H9 (cell line): ENCODE measurements at regions not wholly inside any gene's neighbourhood (a gene's known extent, or its start where the extent isn't known, plus 50 kb on each side); places are given as distances from the start of the nearest gene placed in this dataset.

Experiments used
- DNase-seq: peaks from one replicate; pipeline ENCODE4 v3.0.0-alpha.2; 2017
- H2AFZ ChIP-seq: one replicate; pipeline ENCODE4 v1.6.1; 2013; ENCODE audit warnings: mild to moderate bottlenecking, low read length, control low read depth, moderate library complexity
- H2AK5ac ChIP-seq: 2 replicates; pipeline ENCODE4 v1.6.1; 2013; ENCODE audit warnings: low read length, control low read depth, mixed read lengths; ENCODE audit not compliant: insufficient read length
- H2BK120ac ChIP-seq: one replicate; pipeline ENCODE4 v1.6.1; 2013; ENCODE audit warnings: low read depth, mild to moderate bottlenecking, low read length, control low read depth, inconsistent platforms; ENCODE audit not compliant: poor library complexity, severe bottlenecking
- H2BK12ac ChIP-seq: 2 replicates; pipeline ENCODE4 v1.6.1; 2013; ENCODE audit warnings: low read length, control low read depth, mixed read lengths, low read depth; ENCODE audit not compliant: insufficient read length
- H2BK15ac ChIP-seq: 2 replicates; pipeline ENCODE4 v1.6.1; 2013; ENCODE audit warnings: low read depth, low read length, control low read depth
- H2BK20ac ChIP-seq: one replicate; pipeline ENCODE4 v1.6.1; 2013; ENCODE audit warnings: low read depth, mild to moderate bottlenecking, low read length, control low read depth, inconsistent platforms; ENCODE audit not compliant: poor library complexity, severe bottlenecking
- H2BK5ac ChIP-seq: 2 replicates; pipeline ENCODE4 v1.6.1; 2013; ENCODE audit warnings: low read length, control low read depth, mixed read lengths; ENCODE audit not compliant: insufficient read length
- H3K14ac ChIP-seq: 2 replicates; pipeline ENCODE4 v1.6.1; 2013; ENCODE audit warnings: low read length, control low read depth; ENCODE audit not compliant: insufficient read depth
- H3K18ac ChIP-seq: 2 replicates; pipeline ENCODE4 v1.6.1; 2013; ENCODE audit warnings: low read depth, mild to moderate bottlenecking, mixed read lengths, low read length, control low read depth; ENCODE audit not compliant: insufficient read length
- H3K23ac ChIP-seq: 2 replicates; pipeline ENCODE4 v1.6.1; 2013; ENCODE audit warnings: low read length, control low read depth, mixed read lengths, low read depth; ENCODE audit not compliant: insufficient read length
- H3K23me2 ChIP-seq: 2 replicates; pipeline ENCODE4 v1.6.1; 2013; ENCODE audit warnings: low read depth, mild to moderate bottlenecking, mixed read lengths, low read length, control low read depth; ENCODE audit not compliant: insufficient read length, poor library complexity, severe bottlenecking
- H3K27ac ChIP-seq: 2 replicates; pipeline ENCODE4 v1.5.1; 2013; ENCODE audit warnings: low read length, control low read depth, mixed read lengths, low read depth; ENCODE audit not compliant: insufficient read length
- H3K27me3 ChIP-seq: 2 replicates; pipeline ENCODE4 v1.6.1; 2013; ENCODE audit warnings: low read length, control low read depth, inconsistent platforms; ENCODE audit not compliant: insufficient read depth
- H3K4ac ChIP-seq: 2 replicates; pipeline ENCODE4 v1.6.1; 2013; ENCODE audit warnings: low read depth, mild to moderate bottlenecking, control low read depth, inconsistent platforms, low read length, moderate library complexity
- H3K4me1 ChIP-seq: 2 replicates; pipeline ENCODE4 v1.6.1; 2013; ENCODE audit warnings: low read length, control low read depth, inconsistent platforms; ENCODE audit not compliant: insufficient read depth
- H3K4me2 ChIP-seq: 2 replicates; pipeline ENCODE4 v1.6.1; 2013; ENCODE audit warnings: low read length, control low read depth, mixed read lengths; ENCODE audit not compliant: insufficient read length, insufficient read depth
- H3K56ac ChIP-seq: 2 replicates; pipeline ENCODE4 v1.6.1; 2013; ENCODE audit warnings: low read depth, mild to moderate bottlenecking, mixed read lengths, low read length, control low read depth; ENCODE audit not compliant: insufficient read length
- H3K79me1 ChIP-seq: 2 replicates; pipeline ENCODE4 v1.6.1; 2013; ENCODE audit warnings: low read depth, mild to moderate bottlenecking, moderate library complexity, low read length, control low read depth, inconsistent platforms; ENCODE audit not compliant: insufficient read depth, poor library complexity, severe bottlenecking
- H3K79me2 ChIP-seq: 2 replicates; pipeline ENCODE4 v1.6.1; 2013; ENCODE audit warnings: low read length, control low read depth, inconsistent platforms; ENCODE audit not compliant: insufficient read depth
- H3K9ac ChIP-seq: 2 replicates; pipeline ENCODE4 v1.6.1; 2013; ENCODE audit warnings: low read length, control low read depth, mixed read lengths; ENCODE audit not compliant: insufficient read length; ENCODE audit errors: extremely low read depth
- H3K9me3 ChIP-seq: one replicate; pipeline ENCODE4 v1.6.1; 2013; ENCODE audit warnings: low read depth, low read length, inconsistent platforms; ENCODE audit not compliant: control insufficient read depth
- H3T11ph ChIP-seq: one replicate; pipeline ENCODE4 v1.6.1; 2013; ENCODE audit warnings: mild to moderate bottlenecking, low read length, control low read depth, inconsistent platforms
- H4K20me1 ChIP-seq: one replicate; pipeline ENCODE4 v1.6.1; 2013; ENCODE audit not compliant: control insufficient read depth, insufficient read length, insufficient read depth
- H4K5ac ChIP-seq: 2 replicates; pipeline ENCODE4 v1.6.1; 2013; ENCODE audit warnings: low read depth, mild to moderate bottlenecking, mixed read lengths, low read length, control low read depth; ENCODE audit not compliant: insufficient read length
- H4K8ac ChIP-seq: replicated peaks from 2 replicates; pipeline ENCODE4 v1.6.1; 2013; ENCODE audit warnings: low read length, control low read depth, mixed read lengths, low read depth; ENCODE audit not compliant: insufficient read length
- H4K91ac ChIP-seq: 2 replicates; pipeline ENCODE4 v1.6.1; 2013; ENCODE audit warnings: low read depth, mild to moderate bottlenecking, moderate library complexity, mixed read lengths, low read length, control low read depth; ENCODE audit not compliant: insufficient read length
- H3K27ac Mint-ChIP-seq, 3 experiments: 2 replicates in 2 of 3; 3 replicates in 1 of 3; pipeline ENCODE4 v1.8.0; 2020 to 2021; ENCODE audit warnings: mixed read lengths in 3 of 3, mild to moderate bottlenecking in 1 of 3, moderate library complexity in 1 of 3
- H3K27me3 Mint-ChIP-seq: 2 replicates; pipeline ENCODE4 v1.8.0; 2021; ENCODE audit warnings: low read depth, mild to moderate bottlenecking, moderate library complexity, mixed read lengths
- H3K36me3 Mint-ChIP-seq, 3 experiments: 2 replicates in 2 of 3; 3 replicates in 1 of 3; pipeline ENCODE4 v1.8.0; 2020 to 2021; ENCODE audit warnings: low read depth in 3 of 3, mixed read lengths in 3 of 3; ENCODE audit not compliant: insufficient read depth in 1 of 3
- H3K4me1 Mint-ChIP-seq, 2 experiments: 2 replicates each; pipeline ENCODE4 v1.8.0; 2020; ENCODE audit warnings: mixed read lengths in 2 of 2
- H3K4me3 Mint-ChIP-seq, 2 experiments: 2 replicates in 1 of 2; 3 replicates in 1 of 2; pipeline ENCODE4 v1.8.0; 2020 to 2021; ENCODE audit warnings: mild to moderate bottlenecking in 2 of 2, mixed read lengths in 2 of 2, moderate library complexity in 1 of 2
- H3K9me3 Mint-ChIP-seq, 2 experiments: 2 replicates in 1 of 2; 3 replicates in 1 of 2; pipeline ENCODE4 v1.8.0; 2020; ENCODE audit warnings: mild to moderate bottlenecking in 2 of 2, mixed read lengths in 2 of 2, moderate library complexity in 1 of 2
- whole genome bisulfite sequencing: extraction: QIAGEN DNeasy Blood & Tissue Kit; methylation state at CpG from one replicate; pipeline ENCODE4 v1.1.7; 2013; ENCODE audit warnings: missing lambda C conversion rate, low lambda C conversion rate, mixed read lengths; ENCODE audit not compliant: insufficient read length; ENCODE audit errors: extremely low coverage; 5-methylcytosine and 5-hydroxymethylcytosine counted together
- TF ChIP-seq, protein P1 (sequence below): fragments of 200-600 bp; sonication (generic); conservative IDR thresholded peaks from 3 replicates; pipeline ENCODE4 v1.8.0; 2021; ENCODE audit warnings: antibody characterized with exemption, mild to moderate bottlenecking

DNA sequence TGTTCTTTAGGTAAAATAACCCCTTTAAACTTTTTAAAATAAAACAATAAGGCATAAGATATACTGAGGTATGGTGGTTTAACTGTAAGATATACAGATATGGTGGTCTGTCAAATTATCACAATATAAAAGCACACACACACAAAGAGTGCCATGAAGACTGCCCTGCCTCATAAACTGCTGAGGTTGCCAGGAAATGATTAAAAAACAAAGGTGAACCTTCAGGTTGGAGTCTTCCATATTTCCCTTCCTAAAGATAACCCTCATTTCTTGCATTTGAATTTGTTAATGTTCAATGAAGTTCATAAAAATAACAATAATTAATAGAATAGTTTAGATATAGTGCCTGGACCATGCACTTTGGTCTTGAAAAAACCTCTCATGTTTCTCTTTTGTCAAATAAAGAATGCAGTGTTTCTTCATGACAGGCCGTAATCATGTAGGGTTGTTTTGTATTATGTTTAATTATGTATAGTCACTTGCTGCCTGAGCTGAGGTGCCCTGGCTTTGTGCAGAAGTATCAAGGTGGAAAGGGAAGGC is 123.6 kb upstream of the B3GALT2 start:
- H2AK5ac ChIP-seq: no peak overlapping the region
- H3K27ac Mint-ChIP-seq: no peak overlapping the region

More for the DNA sequence above, 123.6 kb upstream of the B3GALT2 start:
- Histone ChIP-seq H3K23me2 (no peaks in the 10 kb centered on the region), H3K27me3 (no peaks in the 10 kb centered on the region), H3K14ac (no peak overlapping the region), H3K18ac (no peak overlapping the region), H3K79me1 (no peaks in the 10 kb centered on the region), H4K8ac (no peak overlapping the region), H3K4me1 (no peaks in the 10 kb centered on the region), H3K23ac (no peak overlapping the region), H2BK120ac (no peak overlapping the region), H3K9me3 (no peaks in the 10 kb centered on the region), H3K4ac (no peak overlapping the region), H3K56ac (no peak overlapping the region), H2BK5ac (no peak overlapping the region), H2AFZ (no peak overlapping the region), H4K5ac (no peak overlapping the region), H2BK20ac (no peak overlapping the region), H3K9ac (no peak overlapping the region), H3T11ph (no peak overlapping the region), H4K91ac (no peak overlapping the region), H4K20me1 (no peaks in the 10 kb centered on the region), H3K4me2 (no peak overlapping the region), H2BK12ac (no peak overlapping the region), H3K79me2 (no peaks in the 10 kb centered on the region), H3K27ac (no peak overlapping the region), H2BK15ac (no peak overlapping the region)
- TF ChIP-seq, protein P1, sequence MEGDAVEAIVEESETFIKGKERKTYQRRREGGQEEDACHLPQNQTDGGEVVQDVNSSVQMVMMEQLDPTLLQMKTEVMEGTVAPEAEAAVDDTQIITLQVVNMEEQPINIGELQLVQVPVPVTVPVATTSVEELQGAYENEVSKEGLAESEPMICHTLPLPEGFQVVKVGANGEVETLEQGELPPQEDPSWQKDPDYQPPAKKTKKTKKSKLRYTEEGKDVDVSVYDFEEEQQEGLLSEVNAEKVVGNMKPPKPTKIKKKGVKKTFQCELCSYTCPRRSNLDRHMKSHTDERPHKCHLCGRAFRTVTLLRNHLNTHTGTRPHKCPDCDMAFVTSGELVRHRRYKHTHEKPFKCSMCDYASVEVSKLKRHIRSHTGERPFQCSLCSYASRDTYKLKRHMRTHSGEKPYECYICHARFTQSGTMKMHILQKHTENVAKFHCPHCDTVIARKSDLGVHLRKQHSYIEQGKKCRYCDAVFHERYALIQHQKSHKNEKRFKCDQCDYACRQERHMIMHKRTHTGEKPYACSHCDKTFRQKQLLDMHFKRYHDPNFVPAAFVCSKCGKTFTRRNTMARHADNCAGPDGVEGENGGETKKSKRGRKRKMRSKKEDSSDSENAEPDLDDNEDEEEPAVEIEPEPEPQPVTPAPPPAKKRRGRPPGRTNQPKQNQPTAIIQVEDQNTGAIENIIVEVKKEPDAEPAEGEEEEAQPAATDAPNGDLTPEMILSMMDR: no peak
- H3K4me1 Mint-ChIP-seq: no peaks in the 10 kb centered on the region
- no CpG with 5 or more reads among the region's 1 CpG for WGBS
- DNase-seq: no peak
- no peaks in the 10 kb centered on the region for H3K9me3 Mint-ChIP-seq
- H3K27me3 Mint-ChIP-seq: no peaks in the 10 kb centered on the region
- no peaks in the 10 kb centered on the region for H3K36me3 Mint-ChIP-seq
- no peak overlapping the region for H3K4me3 Mint-ChIP-seq
